Skeletal muscle satellite cell (primary cell): ENCODE measurements at regions not wholly inside any gene's neighbourhood (a gene's known extent, or its start where the extent isn't known, plus 50 kb on each side); places are given as distances from the start of the nearest gene placed in this dataset.

ENCODE experiments used
- H3K27me3 ChIP-seq: 2 replicates; pipeline ENCODE4 v1.7.0; 2013; ENCODE audit warnings: low read length; ENCODE audit not compliant: control insufficient read depth, insufficient read depth
- H3K36me3 ChIP-seq: 2 replicates; pipeline ENCODE4 v1.7.0; 2013; ENCODE audit warnings: mild to moderate bottlenecking, control low read depth, low read length; ENCODE audit not compliant: insufficient read depth
- H3K4me1 ChIP-seq: 2 replicates; pipeline ENCODE4 v1.7.0; 2013; ENCODE audit warnings: low read length; ENCODE audit not compliant: control insufficient read depth, insufficient read depth
- H3K4me2 ChIP-seq: 2 replicates; pipeline ENCODE4 v1.7.0; 2013; ENCODE audit warnings: mild to moderate bottlenecking, low read length
- H3K4me3 ChIP-seq: 2 replicates; pipeline ENCODE4 v1.7.0; 2013; ENCODE audit warnings: low read length
- H3K9ac ChIP-seq: 2 replicates; pipeline ENCODE4 v1.7.0; 2013; ENCODE audit warnings: mild to moderate bottlenecking, low read depth, low read length, moderate library complexity
- H3K9me3 ChIP-seq: replicated peaks from 2 replicates; pipeline ENCODE4 v1.7.0; 2013; ENCODE audit warnings: mild to moderate bottlenecking, control low read depth, low read length

- Histone ChIP-seq H3K4me1 (peaks cover 39% of the 10 kb centered on the region), H3K4me2 (peak overlapping the region; percentile 49), H3K27me3 (no peaks in the 10 kb centered on the region), H3K36me3 (no peaks in the 10 kb centered on the region), H3K4me3 (peak overlapping the region; percentile 8), H3K9ac (peak overlapping the region; percentile 48), H3K9me3 (no peaks in the 10 kb centered on the region)
These were observed 110.3 kb upstream of the BTBD3 start for GRCh38 chr20:11807054-11808048.

- H3K27me3 ChIP-seq, result no peaks in the 10 kb centered on the region
- H3K9ac ChIP-seq, result no peak overlapping the region
- H3K9me3 ChIP-seq, result no peaks in the 10 kb centered on the region
- H3K4me1 ChIP-seq, result peaks cover 44% of the 10 kb centered on the region
- H3K36me3 ChIP-seq, result no peaks in the 10 kb centered on the region
- H3K4me2 ChIP-seq, result no peak overlapping the region
- H3K4me3 ChIP-seq, result no peak overlapping the region
These were observed 108.9 kb upstream of the BTBD3 start for GRCh38 chr20:11808841-11809240.

- no peaks in the 10 kb centered on the region for H3K27me3 ChIP-seq
- peak overlapping the region; percentile 30 for H3K4me3 ChIP-seq
- H3K9ac ChIP-seq, result peak overlapping the region; percentile 66
- no peaks in the 10 kb centered on the region for H3K9me3 ChIP-seq
- H3K36me3 ChIP-seq, result no peaks in the 10 kb centered on the region
- peak overlapping the region; percentile 65 for H3K4me2 ChIP-seq
- H3K4me1 ChIP-seq, result peaks cover 52% of the 10 kb centered on the region
These were observed 107.2 kb upstream of the BTBD3 start for GRCh38 chr20:11810311-11811083.

DNA sequence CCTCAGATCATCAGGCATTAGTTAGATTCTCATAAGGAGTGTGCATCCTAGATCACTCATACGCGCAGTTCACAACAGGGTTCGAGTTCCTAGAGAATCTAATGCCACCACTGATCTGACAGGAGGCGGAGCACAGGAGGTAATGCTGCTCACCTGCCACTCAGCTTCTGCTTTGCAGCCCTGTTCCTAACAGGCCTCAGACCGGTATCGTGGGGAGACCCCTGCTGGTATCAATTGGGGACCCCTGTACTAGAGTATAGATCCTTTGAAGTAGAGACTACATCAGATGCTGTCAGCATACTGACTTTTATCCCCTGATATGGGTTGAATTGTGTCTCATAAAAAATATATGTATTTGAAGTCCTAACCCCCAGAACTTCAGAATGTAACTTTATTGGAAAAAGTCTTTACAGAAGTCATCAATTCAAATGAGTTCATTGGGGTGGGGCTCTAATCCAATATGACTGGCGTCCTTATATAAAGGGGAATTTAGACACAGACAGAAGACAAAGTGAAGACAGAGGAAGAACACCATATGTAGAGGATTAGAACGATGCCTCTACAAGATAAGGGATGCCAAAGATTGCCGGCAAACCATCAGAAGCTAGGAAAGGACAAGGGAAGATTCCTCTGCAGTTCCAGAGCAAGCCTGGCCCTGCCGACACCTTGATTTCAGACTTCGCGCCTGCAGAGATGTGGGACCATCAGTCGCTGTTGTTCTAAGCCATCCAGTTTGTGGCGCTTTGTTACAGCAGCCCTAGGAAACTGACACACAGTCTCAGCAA, 104.4 kb upstream of the BTBD3 start:
- no peak overlapping the region for H3K4me2 ChIP-seq
- no peak overlapping the region for H3K9ac ChIP-seq
- H3K27me3 ChIP-seq, result no peaks in the 10 kb centered on the region
- no peaks in the 10 kb centered on the region for H3K36me3 ChIP-seq
- H3K9me3 ChIP-seq, result no peaks in the 10 kb centered on the region
- H3K4me1 ChIP-seq, result peaks cover 36% of the 10 kb centered on the region
- H3K4me3 ChIP-seq, result no peak overlapping the region

DNA sequence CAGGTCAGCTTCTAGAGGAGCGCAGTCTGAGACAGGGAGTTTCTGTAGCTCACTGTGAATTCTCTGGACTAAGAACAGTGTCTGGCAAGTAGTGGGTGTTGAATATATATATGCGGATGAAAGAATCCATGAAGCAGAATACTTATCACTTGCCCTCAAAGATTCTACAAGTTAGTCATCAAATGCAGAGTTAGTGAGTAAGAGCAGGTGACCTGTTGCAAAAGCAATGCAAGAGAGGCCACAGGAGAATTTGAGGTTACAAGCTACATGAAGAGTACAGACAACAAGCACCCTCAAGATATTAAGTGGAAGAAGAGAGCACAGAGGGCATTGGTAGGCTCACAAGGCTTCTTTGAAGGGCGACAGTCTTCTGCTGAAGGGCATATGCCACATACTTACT, 103.4 kb upstream of the BTBD3 start:
- no peaks in the 10 kb centered on the region for H3K27me3 ChIP-seq
- H3K4me2 ChIP-seq, result peak overlapping the region; percentile 8
- no peaks in the 10 kb centered on the region for H3K9me3 ChIP-seq
- no peak overlapping the region for H3K9ac ChIP-seq
- no peak overlapping the region for H3K4me3 ChIP-seq
- no peaks in the 10 kb centered on the region for H3K36me3 ChIP-seq
- peaks cover 30% of the 10 kb centered on the region for H3K4me1 ChIP-seq

GRCh38 chr20:11820838-11821237, 96.9 kb upstream of the BTBD3 start:
- Histone ChIP-seq H3K4me3 (no peak overlapping the region), H3K9me3 (no peaks in the 10 kb centered on the region), H3K9ac (no peak overlapping the region), H3K4me1 (peaks cover 5% of the 10 kb centered on the region), H3K4me2 (no peak overlapping the region), H3K36me3 (no peaks in the 10 kb centered on the region), H3K27me3 (no peaks in the 10 kb centered on the region)

- H3K9ac ChIP-seq, result peak overlapping the region; percentile 31
- no peak overlapping the region for H3K4me2 ChIP-seq
- H3K4me1 ChIP-seq, result peaks cover 5% of the 10 kb centered on the region
- H3K36me3 ChIP-seq, result no peaks in the 10 kb centered on the region
- H3K9me3 ChIP-seq, result no peaks in the 10 kb centered on the region
- no peak overlapping the region for H3K4me3 ChIP-seq
- no peaks in the 10 kb centered on the region for H3K27me3 ChIP-seq
These were observed 95.2 kb upstream of the BTBD3 start for GRCh38 chr20:11822540-11822794.

- H3K36me3 ChIP-seq, result no peaks in the 10 kb centered on the region
- peaks cover 5% of the 10 kb centered on the region for H3K4me1 ChIP-seq
- H3K27me3 ChIP-seq, result no peaks in the 10 kb centered on the region
- no peak overlapping the region for H3K9ac ChIP-seq
- H3K9me3 ChIP-seq, result no peaks in the 10 kb centered on the region
- H3K4me2 ChIP-seq, result no peak overlapping the region
- no peak overlapping the region for H3K4me3 ChIP-seq
These were observed 91.4 kb upstream of the BTBD3 start for GRCh38 chr20:11826334-11826733.

DNA sequence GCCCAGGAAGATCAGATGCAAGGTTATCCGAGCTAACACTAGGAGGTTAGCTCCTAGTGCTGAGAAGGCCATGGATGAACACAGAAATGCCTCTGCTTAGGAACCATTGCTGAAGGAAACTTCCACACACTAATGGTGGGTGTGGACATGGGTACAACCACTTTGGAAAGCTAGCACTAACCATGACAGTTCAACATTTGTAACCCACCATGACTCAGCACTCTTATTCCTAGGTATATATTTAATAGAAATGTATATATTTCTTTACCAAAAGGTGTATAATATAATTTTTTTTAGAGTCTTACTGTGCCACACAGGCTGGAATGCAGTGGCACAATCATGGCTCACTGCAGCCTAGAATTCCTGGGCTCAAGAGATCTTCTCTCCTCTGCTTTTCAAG, 85.3 kb upstream of the BTBD3 start:
- Histone ChIP-seq H3K4me3 (no peak overlapping the region), H3K4me1 (no peaks in the 10 kb centered on the region), H3K9ac (no peak overlapping the region), H3K36me3 (no peaks in the 10 kb centered on the region), H3K9me3 (no peaks in the 10 kb centered on the region), H3K27me3 (no peaks in the 10 kb centered on the region), H3K4me2 (no peak overlapping the region)

DNA sequence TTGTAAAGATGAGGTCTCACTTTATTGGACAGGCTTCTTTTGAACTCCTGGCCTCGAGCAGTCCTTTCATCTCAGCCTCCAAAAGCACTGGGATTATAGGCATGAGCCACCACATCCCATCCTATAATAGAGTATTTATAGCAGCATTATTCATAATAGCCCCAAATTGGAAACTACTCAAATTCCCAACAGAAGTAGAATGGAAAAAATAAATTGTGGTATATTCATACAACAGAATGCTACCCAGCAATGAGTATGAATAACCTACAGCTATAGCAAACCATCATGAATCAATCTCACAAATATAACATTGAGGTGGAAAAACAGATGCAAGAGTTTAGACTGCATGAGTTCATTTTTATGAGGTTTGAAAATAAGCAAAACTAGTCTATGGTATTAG, 84.8 kb upstream of the BTBD3 start:
- Histone ChIP-seq H3K27me3 (no peaks in the 10 kb centered on the region), H3K4me2 (no peak overlapping the region), H3K4me3 (no peak overlapping the region), H3K4me1 (no peaks in the 10 kb centered on the region), H3K36me3 (no peaks in the 10 kb centered on the region), H3K9ac (no peak overlapping the region), H3K9me3 (no peaks in the 10 kb centered on the region)

DNA sequence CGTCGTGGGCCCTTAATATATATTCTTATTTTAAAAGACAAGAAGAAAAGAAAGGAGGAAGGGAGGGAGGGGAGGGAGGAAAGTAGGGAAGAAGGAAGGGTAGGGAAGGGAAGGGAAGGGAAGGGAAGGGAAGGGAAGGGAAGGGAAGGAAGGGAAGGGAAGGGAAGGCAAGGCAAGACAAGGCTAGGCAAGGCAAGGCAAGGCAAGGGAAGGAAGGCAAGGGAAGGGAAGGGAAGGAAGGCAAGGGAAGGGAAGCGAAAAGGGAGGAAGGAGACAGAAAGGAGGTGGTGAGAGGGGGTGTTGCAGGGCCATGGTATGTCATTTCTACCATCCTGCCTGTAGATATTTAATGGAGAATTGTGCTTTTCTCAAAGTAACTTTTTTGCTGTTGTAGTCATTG, 83.9 kb upstream of the BTBD3 start:
- Histone ChIP-seq H3K9ac (no peak overlapping the region), H3K27me3 (no peaks in the 10 kb centered on the region), H3K9me3 (no peaks in the 10 kb centered on the region), H3K36me3 (no peaks in the 10 kb centered on the region), H3K4me2 (no peak overlapping the region), H3K4me3 (no peak overlapping the region), H3K4me1 (no peaks in the 10 kb centered on the region)
